Peyer's patch (tissue), 4 donors: ENCODE measurements at regions not wholly inside any gene's neighbourhood (a gene's known extent, or its start where the extent isn't known, plus 50 kb on each side); places are given as distances from the start of the nearest gene placed in this dataset.

Source experiments
- CTCF ChIP-seq, 6 experiments: fragments of 450-650 bp in 4 of 6; fragments of 200-600 bp in 2 of 6; sonication (generic) in 1 of 6; IDR thresholded peaks; one replicate each; pipeline ENCODE4 v1.5.1; 2017 to 2019; ENCODE audit warnings: antibody characterized with exemption in 6 of 6, mild to moderate bottlenecking in 3 of 6, moderate library complexity in 1 of 6
- POLR2A ChIP-seq, 2 donors: fragments of 450-650 bp; IDR thresholded peaks; one replicate each; pipeline ENCODE4 v1.5.1; 2017; ENCODE audit warnings: antibody characterized with exemption in 2 of 2, mild to moderate bottlenecking in 2 of 2, moderate library complexity in 2 of 2

- TF ChIP-seq POLR2A (IDR thresholded peaks at IDR 0.05) (no peak), CTCF (IDR thresholded peaks at IDR 0.05) (no peak)
These were observed 1527.0 kb upstream of the SLC10A2 start for GRCh38 chr13:104593251-104593576.
